ENCODE measurements at regions not wholly inside any gene's neighbourhood (a gene's known extent, or its start where the extent isn't known, plus 50 kb on each side); places are given as distances from the start of the nearest gene placed in this dataset.

DNA sequence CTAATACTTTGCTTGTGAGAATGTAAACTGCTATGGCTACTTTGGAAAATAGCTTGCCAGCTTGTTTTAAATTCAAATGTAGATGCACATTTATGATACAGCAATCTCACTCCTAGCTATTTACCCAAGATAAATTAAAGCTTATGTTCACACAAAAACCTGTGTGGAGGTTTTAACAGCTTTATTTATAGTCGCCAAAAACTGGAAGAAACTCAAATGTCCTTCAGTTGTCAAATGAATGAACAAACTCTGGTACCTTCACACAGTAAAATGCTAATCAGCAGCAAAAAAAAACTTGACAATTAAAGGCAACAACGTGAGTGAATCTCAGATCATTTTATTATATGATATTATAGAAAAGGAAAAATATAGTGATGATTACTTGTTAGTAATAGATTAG is 248.6 kb upstream of the NECTIN3 start:
- Mint-ChIP-seq H3K9me3 (peaks cover 3 to 7% of the 10 kb centered on the region in 2 experiments; a peak in 3 of 5 replicates), H3K27ac (no peak overlapping the region), H3K4me1 (no peaks in the 10 kb centered on the region), H3K4me3 (no peak overlapping the region), H3K36me3 (ENCODE audit: insufficient read depth in 1 of 3, low read depth in 3 of 3) (peaks cover 0 to 13% (median 4%) of the 10 kb centered on the region in 3 experiments; a peak in 4 of 7 replicates), H3K27me3 (ENCODE audit: low read depth) (no peaks in the 10 kb centered on the region)
- Histone ChIP-seq H3K23me2 (ENCODE audit: insufficient read length, low read depth, low read length, poor library complexity, severe bottlenecking) (no peaks in the 10 kb centered on the region), H3K56ac (ENCODE audit: insufficient read length, low read depth, low read length) (no peak overlapping the region), H3K4me1 (ENCODE audit: insufficient read depth, low read length) (no peaks in the 10 kb centered on the region), H2AK5ac (ENCODE audit: insufficient read length, low read length) (no peak overlapping the region), H3K9me3 (ENCODE audit: control insufficient read depth, low read depth, low read length) (no peaks in the 10 kb centered on the region), H2AFZ (ENCODE audit: low read length) (no peak overlapping the region), H2BK5ac (ENCODE audit: insufficient read length, low read length) (no peak overlapping the region), H2BK12ac (ENCODE audit: insufficient read length, low read depth, low read length) (no peak overlapping the region), H4K5ac (ENCODE audit: insufficient read length, low read depth, low read length) (no peak overlapping the region), H3K18ac (ENCODE audit: insufficient read length, low read depth, low read length) (no peak overlapping the region), H4K91ac (ENCODE audit: insufficient read length, low read depth, low read length) (no peak overlapping the region), H3K23ac (ENCODE audit: insufficient read length, low read depth, low read length) (no peak overlapping the region), H3K4ac (ENCODE audit: low read depth, low read length) (no peak overlapping the region), H3K79me2 (ENCODE audit: insufficient read depth, low read length) (no peaks in the 10 kb centered on the region), H2BK15ac (ENCODE audit: low read depth, low read length) (no peak overlapping the region), H4K20me1 (ENCODE audit: control insufficient read depth, insufficient read depth, insufficient read length) (no peaks in the 10 kb centered on the region), H3K14ac (ENCODE audit: insufficient read depth, low read length) (no peak overlapping the region), H3K79me1 (ENCODE audit: insufficient read depth, low read depth, low read length, poor library complexity, severe bottlenecking) (no peaks in the 10 kb centered on the region), H3K27ac (ENCODE audit: insufficient read length, low read depth, low read length) (no peak overlapping the region), H2BK20ac (ENCODE audit: low read depth, low read length, poor library complexity, severe bottlenecking) (no peak overlapping the region), H4K8ac (replicated peaks; ENCODE audit: insufficient read length, low read depth, low read length) (no peak overlapping the region), H3T11ph (ENCODE audit: low read length) (no peak overlapping the region), H2BK120ac (ENCODE audit: low read depth, low read length, poor library complexity, severe bottlenecking) (no peak overlapping the region), H3K27me3 (ENCODE audit: insufficient read depth, low read length) (no peaks in the 10 kb centered on the region), H3K4me2 (ENCODE audit: insufficient read depth, insufficient read length, low read length) (no peak overlapping the region), H3K9ac (ENCODE audit: extremely low read depth, insufficient read length, low read length) (no peak overlapping the region)
- TF ChIP-seq, protein P1, sequence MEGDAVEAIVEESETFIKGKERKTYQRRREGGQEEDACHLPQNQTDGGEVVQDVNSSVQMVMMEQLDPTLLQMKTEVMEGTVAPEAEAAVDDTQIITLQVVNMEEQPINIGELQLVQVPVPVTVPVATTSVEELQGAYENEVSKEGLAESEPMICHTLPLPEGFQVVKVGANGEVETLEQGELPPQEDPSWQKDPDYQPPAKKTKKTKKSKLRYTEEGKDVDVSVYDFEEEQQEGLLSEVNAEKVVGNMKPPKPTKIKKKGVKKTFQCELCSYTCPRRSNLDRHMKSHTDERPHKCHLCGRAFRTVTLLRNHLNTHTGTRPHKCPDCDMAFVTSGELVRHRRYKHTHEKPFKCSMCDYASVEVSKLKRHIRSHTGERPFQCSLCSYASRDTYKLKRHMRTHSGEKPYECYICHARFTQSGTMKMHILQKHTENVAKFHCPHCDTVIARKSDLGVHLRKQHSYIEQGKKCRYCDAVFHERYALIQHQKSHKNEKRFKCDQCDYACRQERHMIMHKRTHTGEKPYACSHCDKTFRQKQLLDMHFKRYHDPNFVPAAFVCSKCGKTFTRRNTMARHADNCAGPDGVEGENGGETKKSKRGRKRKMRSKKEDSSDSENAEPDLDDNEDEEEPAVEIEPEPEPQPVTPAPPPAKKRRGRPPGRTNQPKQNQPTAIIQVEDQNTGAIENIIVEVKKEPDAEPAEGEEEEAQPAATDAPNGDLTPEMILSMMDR (conservative IDR thresholded peaks at IDR 0.05) = no peak
- WGBS (ENCODE audit: extremely low coverage, insufficient read length, low lambda C conversion rate) = no CpG with 5 or more reads among the region's 2 CpGs
- DNase-seq = no peak

Data from H9 (cell line).